ENCODE measurements at regions not wholly inside any gene's neighbourhood (a gene's known extent, or its start where the extent isn't known, plus 50 kb on each side); places are given as distances from the start of the nearest gene placed in this dataset.

DNA sequence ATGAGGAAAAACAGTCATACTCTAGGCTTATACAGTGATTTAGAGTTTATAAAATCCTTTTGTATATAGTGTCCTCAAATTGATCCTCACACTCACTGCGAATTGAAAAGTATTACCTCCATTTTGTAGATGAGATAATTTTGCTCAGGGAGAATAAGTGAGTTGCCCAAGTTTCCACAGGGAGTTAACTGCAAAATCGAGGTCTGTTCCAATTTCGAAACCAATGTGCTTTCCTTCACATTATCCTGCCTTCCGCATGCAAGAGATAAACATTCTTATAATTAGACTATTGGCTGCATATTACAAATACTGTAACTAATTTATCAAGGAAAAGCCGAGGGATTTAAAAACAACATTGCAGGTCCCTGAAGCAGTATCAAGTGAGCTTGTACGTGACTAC, 667.0 kb downstream of the SQOR start:
- CTCF ChIA-PET: no interaction called here
- DNase-seq: no peak
- no CpG with 5 or more reads among the region's 6 CpGs for WGBS, 2 experiments (ENCODE audit: extremely low coverage in 2 of 2, insufficient read length in 1 of 2)

More for the DNA sequence above, 667.0 kb downstream of the SQOR start:
- Histone ChIP-seq H2BK15ac (ENCODE audit: low read depth, low read length) (no peak overlapping the region), H3K79me1 (ENCODE audit: low read depth in 1 of 2, low read length in 2 of 2) (no peaks in the 10 kb centered on the region), H3K18ac (ENCODE audit: low read depth, low read length) (no peak overlapping the region), H3K4me1 (ENCODE audit: control insufficient read depth, insufficient read depth, low read length) (peaks cover 3% of the 10 kb centered on the region; the same call in 1 of the 2 replicates), H3K27me3 (ENCODE audit: control insufficient read depth, insufficient read depth, low read length) (no peaks in the 10 kb centered on the region), H2AFZ (replicated peaks; ENCODE audit: low read length, poor library complexity) (no peak overlapping the region), H3K4me3 (ENCODE audit: insufficient read depth, low read depth, low read length) (no peak overlapping the region), H3K23ac (ENCODE audit: low read depth, low read length) (no peak overlapping the region), H2AK5ac (ENCODE audit: low read depth, low read length) (no peak overlapping the region), H3K14ac (replicated peaks; ENCODE audit: low read depth, low read length) (no peak overlapping the region), H2BK120ac (ENCODE audit: low read depth, low read length) (no peak overlapping the region), H3K9ac (ENCODE audit: low read depth, low read length) (no peak overlapping the region), H2BK20ac (ENCODE audit: low read depth, low read length) (no peak overlapping the region), H4K20me1 (ENCODE audit: insufficient read depth, low read length) (no peaks in the 10 kb centered on the region), H4K8ac (ENCODE audit: low read depth in 2 of 2, low read length in 2 of 2) (no peak overlapping the region), H4K91ac (ENCODE audit: insufficient read depth, low read depth, low read length) (no peak overlapping the region), H2BK5ac (ENCODE audit: low read depth, low read length, poor library complexity, severe bottlenecking) (no peak overlapping the region), H2AK9ac (replicated peaks; ENCODE audit: low read depth, low read length, poor library complexity) (no peak overlapping the region), H4K5ac (ENCODE audit: low read depth, low read length) (no peak overlapping the region), H3K56ac (ENCODE audit: extremely low read depth, insufficient read depth, low read length) (no peak overlapping the region), H3K4me2 (ENCODE audit: low read depth, low read length) (no peak overlapping the region), H3K9me1 (ENCODE audit: insufficient read depth, low read length) (no peaks in the 10 kb centered on the region), H3K36me3 (ENCODE audit: control insufficient read depth, insufficient read depth, low read length) (no peaks in the 10 kb centered on the region), H3K9me3 (ENCODE audit: control insufficient read depth, insufficient read depth, low read length) (no peaks in the 10 kb centered on the region), H3K27ac (ENCODE audit: insufficient read depth, low read length) (no peak overlapping the region), H3K4ac (ENCODE audit: low read depth, low read length) (no peak overlapping the region)
- dilution Hi-C loops (cut with HindIII; ENCODE audit: low sequenced_read_pairs, unreplicated experiment): no loop called here
- no TSS peak for BruUV-seq (replicated peaks)
- in situ Hi-C loops (cut with MboI; ENCODE audit: low sequenced_read_pairs): no loop called here
- no peak for ATAC-seq (ENCODE audit: low read depth)
- POLR2A ChIA-PET (ENCODE audit: unreplicated experiment): no interaction called here
- intact Hi-C loops (cut with micrococcal nuclease): no loop called here
- TF ChIP-seq, protein P1, sequence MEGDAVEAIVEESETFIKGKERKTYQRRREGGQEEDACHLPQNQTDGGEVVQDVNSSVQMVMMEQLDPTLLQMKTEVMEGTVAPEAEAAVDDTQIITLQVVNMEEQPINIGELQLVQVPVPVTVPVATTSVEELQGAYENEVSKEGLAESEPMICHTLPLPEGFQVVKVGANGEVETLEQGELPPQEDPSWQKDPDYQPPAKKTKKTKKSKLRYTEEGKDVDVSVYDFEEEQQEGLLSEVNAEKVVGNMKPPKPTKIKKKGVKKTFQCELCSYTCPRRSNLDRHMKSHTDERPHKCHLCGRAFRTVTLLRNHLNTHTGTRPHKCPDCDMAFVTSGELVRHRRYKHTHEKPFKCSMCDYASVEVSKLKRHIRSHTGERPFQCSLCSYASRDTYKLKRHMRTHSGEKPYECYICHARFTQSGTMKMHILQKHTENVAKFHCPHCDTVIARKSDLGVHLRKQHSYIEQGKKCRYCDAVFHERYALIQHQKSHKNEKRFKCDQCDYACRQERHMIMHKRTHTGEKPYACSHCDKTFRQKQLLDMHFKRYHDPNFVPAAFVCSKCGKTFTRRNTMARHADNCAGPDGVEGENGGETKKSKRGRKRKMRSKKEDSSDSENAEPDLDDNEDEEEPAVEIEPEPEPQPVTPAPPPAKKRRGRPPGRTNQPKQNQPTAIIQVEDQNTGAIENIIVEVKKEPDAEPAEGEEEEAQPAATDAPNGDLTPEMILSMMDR (conservative IDR thresholded peaks at IDR 0.05; ENCODE audit: low read depth, low read length): no peak
- no peak for TF ChIP-seq RCOR1 (IDR thresholded peaks at IDR 0.05; ENCODE audit: insufficient replicate concordance, low read length)

Data from IMR-90 (cell line).